PC-9 (cell line): ENCODE measurements at regions not wholly inside any gene's neighbourhood (a gene's known extent, or its start where the extent isn't known, plus 50 kb on each side); places are given as distances from the start of the nearest gene placed in this dataset.
A peak's percentile ranks its signal among the peaks of the same experiment; 100 is the strongest.

Experiments
- BruUV-seq: library from RNA; stranded (reverse); fragments of 400-500 nt; replicated peaks from 2 replicates; lab custom pipeline; 2021; lab: Mats Ljungman, UMichigan
- CTCF ChIA-PET: fragments of 300-600 bp; sonication (Branson Sonifier 250); formaldehyde crosslinking; loops from one replicate; lab custom pipeline; 2022; ENCODE audit warnings: antibody characterized with exemption; lab: Charles Lee
- POLR2A ChIA-PET: fragments of 300-600 bp; sonication (Branson Sonifier 250); formaldehyde crosslinking; loops from one replicate; lab custom pipeline; 2022; ENCODE audit warnings: antibody characterized with exemption; ENCODE audit not compliant: unreplicated experiment; lab: Charles Lee
- DNase-seq, 2 experiments: peaks; one replicate each; pipeline versions ENCODE4 v3.0.0 to v3.0.0-alpha.2; 2015 to 2022; ENCODE audit warnings: mixed read lengths in 1 of 2
- H2AFZ ChIP-seq: fragments of 200-600 bp; sonication (generic); 2 replicates; pipeline ENCODE4 v1.8.1; 2017; ENCODE audit warnings: antibody characterized with exemption
- H3F3A ChIP-seq: fragments of 200-600 bp; sonication (generic); 2 replicates; pipeline ENCODE4 v1.8.1; 2017; ENCODE audit warnings: antibody characterized with exemption, mild to moderate bottlenecking, low read depth; ENCODE audit not compliant: insufficient read depth
- H3K27ac ChIP-seq: fragments of 200-600 bp; sonication (generic); 2 replicates; pipeline ENCODE4 v1.6.1; 2016; ENCODE audit warnings: mixed run types
- H3K27me3 ChIP-seq: fragments of 200-600 bp; sonication (generic); 2 replicates; pipeline ENCODE4 v1.6.1; 2016; ENCODE audit warnings: low read depth, mixed run types; ENCODE audit not compliant: insufficient read depth
- H3K36me3 ChIP-seq: fragments of 200-600 bp; sonication (generic); 2 replicates; pipeline ENCODE4 v1.6.1; 2016; ENCODE audit warnings: low read depth, mixed run types
- H3K4me1 ChIP-seq: fragments of 200-600 bp; sonication (generic); replicated peaks from 2 replicates; pipeline ENCODE4 v1.6.1; 2016; ENCODE audit warnings: mixed run types; ENCODE audit not compliant: insufficient read depth
- H3K4me2 ChIP-seq: fragments of 200-600 bp; sonication (generic); 2 replicates; pipeline ENCODE4 v1.6.1; 2017; ENCODE audit warnings: mixed run types
- H3K4me3 ChIP-seq: fragments of 200-600 bp; sonication (generic); 2 replicates; pipeline ENCODE4 v1.6.1; 2016; ENCODE audit warnings: mixed run types
- H3K79me2 ChIP-seq: fragments of 200-600 bp; sonication (generic); 2 replicates; pipeline ENCODE4 v1.6.1; 2017; ENCODE audit warnings: low read depth, mixed run types
- H3K9me2 ChIP-seq: fragments of 200-600 bp; sonication (generic); 2 replicates; pipeline ENCODE4 v1.8.1; 2017; ENCODE audit warnings: mild to moderate bottlenecking; ENCODE audit not compliant: insufficient read depth
- H3K9me3 ChIP-seq: fragments of 200-600 bp; sonication (generic); 2 replicates; pipeline ENCODE4 v1.8.1; 2016; ENCODE audit warnings: low read depth; ENCODE audit not compliant: insufficient read depth
- H4K20me1 ChIP-seq: fragments of 200-600 bp; sonication (generic); 2 replicates; pipeline ENCODE4 v1.8.1; 2017; ENCODE audit not compliant: insufficient read depth
- EZH2 ChIP-seq: fragments of 200-600 bp; sonication (generic); IDR thresholded peaks from 2 replicates; pipeline ENCODE4 v1.8.0; 2017; ENCODE audit warnings: antibody characterized with exemption, low read depth
- intact Hi-C: fragments of 100-400 bp; cut with micrococcal nuclease; formaldehyde crosslinking; loops from one replicate; pipeline ENCODE4 v1.10.0; 2022; ENCODE audit not compliant: unreplicated experiment
- TF ChIP-seq, protein P1 (sequence below): fragments of 200-600 bp; sonication (generic); conservative IDR thresholded peaks from 2 replicates; pipeline ENCODE4 v1.6.1; 2017; ENCODE audit warnings: mixed run types, antibody characterized with exemption, mild to moderate bottlenecking, moderate library complexity

DNA sequence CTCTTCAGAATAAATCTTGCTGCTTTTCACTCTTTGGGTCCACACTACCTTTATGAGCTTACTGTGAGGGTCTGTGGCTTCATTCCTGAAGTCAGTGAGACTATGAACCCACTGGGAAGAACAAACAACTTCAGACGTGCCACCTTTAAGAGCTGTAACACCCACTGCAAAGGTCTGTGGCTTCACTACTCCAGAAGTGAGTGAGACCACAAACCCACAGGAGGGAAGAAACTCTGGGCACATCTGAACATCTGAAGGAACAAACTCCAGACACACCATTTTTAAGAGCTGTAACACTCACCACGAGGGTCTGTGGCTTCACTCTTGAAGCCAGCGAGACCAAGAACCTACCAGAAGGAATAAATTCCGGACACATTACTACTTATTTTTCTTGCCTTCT, 964.1 kb upstream of the NXPH2 start:
- Histone ChIP-seq H3F3A (no peaks in the 10 kb centered on the region), H3K9me3 (no peaks in the 10 kb centered on the region), H3K4me3 (no peak overlapping the region), H2AFZ (no peak overlapping the region), H3K36me3 (no peaks in the 10 kb centered on the region), H3K4me2 (no peak overlapping the region), H3K27me3 (no peaks in the 10 kb centered on the region), H4K20me1 (no peaks in the 10 kb centered on the region), H3K4me1 (no peaks in the 10 kb centered on the region), H3K79me2 (no peaks in the 10 kb centered on the region), H3K27ac (no peak overlapping the region), H3K9me2 (no peaks in the 10 kb centered on the region)
- ChIA-PET CTCF (no interaction called here), POLR2A (no interaction called here)
- intact Hi-C loops, result no loop called here
- no TSS peak for BruUV-seq
- DNase-seq, result no peak
- TF ChIP-seq, protein P1, sequence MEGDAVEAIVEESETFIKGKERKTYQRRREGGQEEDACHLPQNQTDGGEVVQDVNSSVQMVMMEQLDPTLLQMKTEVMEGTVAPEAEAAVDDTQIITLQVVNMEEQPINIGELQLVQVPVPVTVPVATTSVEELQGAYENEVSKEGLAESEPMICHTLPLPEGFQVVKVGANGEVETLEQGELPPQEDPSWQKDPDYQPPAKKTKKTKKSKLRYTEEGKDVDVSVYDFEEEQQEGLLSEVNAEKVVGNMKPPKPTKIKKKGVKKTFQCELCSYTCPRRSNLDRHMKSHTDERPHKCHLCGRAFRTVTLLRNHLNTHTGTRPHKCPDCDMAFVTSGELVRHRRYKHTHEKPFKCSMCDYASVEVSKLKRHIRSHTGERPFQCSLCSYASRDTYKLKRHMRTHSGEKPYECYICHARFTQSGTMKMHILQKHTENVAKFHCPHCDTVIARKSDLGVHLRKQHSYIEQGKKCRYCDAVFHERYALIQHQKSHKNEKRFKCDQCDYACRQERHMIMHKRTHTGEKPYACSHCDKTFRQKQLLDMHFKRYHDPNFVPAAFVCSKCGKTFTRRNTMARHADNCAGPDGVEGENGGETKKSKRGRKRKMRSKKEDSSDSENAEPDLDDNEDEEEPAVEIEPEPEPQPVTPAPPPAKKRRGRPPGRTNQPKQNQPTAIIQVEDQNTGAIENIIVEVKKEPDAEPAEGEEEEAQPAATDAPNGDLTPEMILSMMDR, result no peak
- TF ChIP-seq EZH2, result no peak

DNA sequence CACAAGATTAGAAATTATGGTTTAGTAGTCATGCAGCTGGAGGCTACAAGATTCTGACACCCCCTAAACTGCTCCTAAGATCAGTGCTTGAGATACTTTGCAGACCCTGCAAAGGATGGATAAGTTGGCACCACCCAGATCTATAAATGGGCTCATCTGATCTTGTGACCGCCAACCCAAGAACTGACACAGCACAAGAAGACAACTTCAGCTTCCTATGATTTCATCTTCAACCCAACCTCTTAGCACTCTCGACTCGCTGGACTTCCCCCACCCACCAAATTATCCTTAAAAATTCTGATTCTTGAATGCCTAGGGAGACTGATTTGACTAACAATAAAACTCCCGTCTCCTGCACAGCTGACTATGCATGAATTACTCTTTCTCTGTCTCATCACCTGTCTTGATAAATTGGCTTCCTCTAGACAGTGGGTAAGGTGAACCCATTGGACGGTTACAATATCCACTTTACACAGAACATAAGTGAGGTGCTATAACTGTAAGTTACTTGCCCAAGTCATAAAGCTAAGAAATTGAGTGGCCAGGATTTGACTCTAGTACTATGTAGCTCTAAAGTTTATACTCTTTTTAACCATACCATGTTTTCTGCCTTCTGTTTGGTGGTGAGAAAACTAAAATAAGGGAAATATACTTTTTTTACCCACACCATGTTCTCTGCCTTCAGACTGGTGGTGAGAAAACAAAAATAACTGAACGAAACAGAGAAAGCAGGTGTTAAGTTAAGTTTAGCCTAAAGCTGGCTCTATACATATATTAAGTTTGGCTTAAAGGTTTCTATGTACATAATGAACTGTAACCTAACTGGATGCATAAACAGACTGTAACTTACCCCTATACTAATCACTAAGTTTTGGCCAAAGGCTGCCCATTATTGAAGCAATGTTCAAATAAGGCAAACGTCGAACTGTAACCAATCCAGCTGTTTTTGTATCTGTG, 962.3 kb upstream of the NXPH2 start:
- Histone ChIP-seq H3K4me2 (no peak overlapping the region), H3K4me1 (no peaks in the 10 kb centered on the region), H3K79me2 (no peaks in the 10 kb centered on the region), H3K27ac (no peak overlapping the region), H4K20me1 (no peaks in the 10 kb centered on the region), H3F3A (no peaks in the 10 kb centered on the region), H3K4me3 (no peak overlapping the region), H3K27me3 (no peaks in the 10 kb centered on the region), H3K36me3 (no peaks in the 10 kb centered on the region), H3K9me3 (no peaks in the 10 kb centered on the region), H3K9me2 (no peaks in the 10 kb centered on the region), H2AFZ (peak overlapping the region; percentile 22; the same call in 1 of the 2 replicates)
- BruUV-seq, result no TSS peak
- POLR2A ChIA-PET, result no interaction called here
- DNase-seq, result no peak
- TF ChIP-seq, protein P1, result no peak
- TF ChIP-seq EZH2, result no peak
- CTCF ChIA-PET, result no interaction called here
- intact Hi-C loops, result no loop called here

DNA sequence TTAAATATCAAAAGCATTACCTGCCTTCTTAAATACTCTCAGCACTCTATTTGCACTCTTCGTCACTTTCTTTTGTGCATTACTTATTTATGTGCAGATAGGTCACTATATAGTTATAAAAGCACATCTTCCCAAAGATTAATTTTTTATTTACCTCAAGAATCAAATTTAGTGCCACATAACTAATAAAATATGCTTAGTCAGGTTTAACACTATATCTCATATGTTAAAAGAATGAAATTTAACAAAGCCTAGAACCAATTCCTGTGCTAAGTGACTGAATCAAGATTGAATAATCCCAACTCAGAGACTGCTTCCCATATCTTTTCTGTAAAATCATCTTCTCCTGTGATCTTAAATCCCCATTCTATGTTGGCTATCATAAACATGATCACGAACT, 957.5 kb upstream of the NXPH2 start:
- Histone ChIP-seq H3K9me3 (no peaks in the 10 kb centered on the region), H3K4me3 (no peak overlapping the region), H3K27me3 (no peaks in the 10 kb centered on the region), H3K4me2 (no peak overlapping the region), H3K9me2 (no peaks in the 10 kb centered on the region), H3K27ac (no peak overlapping the region), H3K79me2 (no peaks in the 10 kb centered on the region), H3K4me1 (no peaks in the 10 kb centered on the region), H3K36me3 (no peaks in the 10 kb centered on the region), H4K20me1 (no peaks in the 10 kb centered on the region), H2AFZ (no peak overlapping the region), H3F3A (no peaks in the 10 kb centered on the region)
- intact Hi-C loops, result no loop called here
- no TSS peak for BruUV-seq
- CTCF ChIA-PET, result no interaction called here
- TF ChIP-seq, protein P1, result no peak
- no peak for TF ChIP-seq EZH2
- DNase-seq, result no peak
- POLR2A ChIA-PET, result no interaction called here
